A673 (cell line): ENCODE measurements at regions not wholly inside any gene's neighbourhood (a gene's known extent, or its start where the extent isn't known, plus 50 kb on each side); places are given as distances from the start of the nearest gene placed in this dataset.

ENCODE experiments used
- BruUV-seq: library from RNA; stranded (reverse); fragments of 400-500 nt; replicated peaks from 2 replicates; lab custom pipeline; 2021; lab: Mats Ljungman, UMichigan
- CTCF ChIA-PET: fragments of 300-600 bp; sonication (Branson Sonifier 250); formaldehyde crosslinking; loops from one replicate; lab custom pipeline; 2022; ENCODE audit warnings: antibody characterized with exemption; lab: Charles Lee
- POLR2A ChIA-PET: fragments of 300-600 bp; sonication (Branson Sonifier 250); formaldehyde crosslinking; loops from one replicate; lab custom pipeline; 2022; ENCODE audit warnings: antibody characterized with exemption; ENCODE audit not compliant: low non-redundant PET; lab: Charles Lee
- DNase-seq: peaks from one replicate; pipeline ENCODE4 v3.0.0-alpha.2; 2015; ENCODE audit warnings: low spot score
- H3K27ac ChIP-seq: fragments of 200-600 bp; sonication (generic); 2 replicates; pipeline ENCODE4 v1.5.1; 2016; ENCODE audit warnings: mixed run types, low read depth, mild to moderate bottlenecking, mixed read lengths, antibody characterized with exemption, low read length; ENCODE audit not compliant: poor library complexity, severe bottlenecking
- H3K27me3 ChIP-seq: fragments of 200-600 bp; sonication (generic); replicated peaks from 2 replicates; pipeline ENCODE4 v1.6.1; 2017; ENCODE audit warnings: mixed run types, low read depth, mild to moderate bottlenecking, mixed read lengths, antibody characterized with exemption, low read length; ENCODE audit not compliant: insufficient read depth, poor library complexity
- H3K36me3 ChIP-seq: fragments of 200-600 bp; sonication (generic); 2 replicates; pipeline ENCODE4 v1.6.1; 2016; ENCODE audit warnings: mixed run types, mild to moderate bottlenecking, mixed read lengths, antibody characterized with exemption, low read length; ENCODE audit not compliant: insufficient read depth, poor library complexity, severe bottlenecking
- H3K4me1 ChIP-seq: fragments of 200-600 bp; sonication (generic); 2 replicates; pipeline ENCODE4 v1.6.1; 2017; ENCODE audit warnings: mixed run types, mild to moderate bottlenecking, mixed read lengths, antibody characterized with exemption, low read length; ENCODE audit not compliant: insufficient read depth, poor library complexity, severe bottlenecking
- H3K4me3 ChIP-seq: fragments of 200-600 bp; sonication (generic); 2 replicates; pipeline ENCODE4 v1.5.1; 2016; ENCODE audit warnings: low read depth, mixed run types, mild to moderate bottlenecking, mixed read lengths, low read length; ENCODE audit not compliant: poor library complexity, severe bottlenecking
- H3K9me3 ChIP-seq: fragments of 200-600 bp; sonication (generic); 2 replicates; pipeline ENCODE4 v1.6.1; 2016; ENCODE audit warnings: mixed run types, low read depth, mild to moderate bottlenecking, mixed read lengths, antibody characterized with exemption, low read length; ENCODE audit not compliant: poor library complexity, severe bottlenecking
- CTCF ChIP-seq: fragments of 300-800, 200-600 bp; sonication (generic); conservative IDR thresholded peaks from 2 replicates; pipeline ENCODE4 v1.5.1; 2017; ENCODE audit warnings: low read depth, mild to moderate bottlenecking, antibody characterized with exemption, low read length, moderate library complexity, mixed read lengths
- EZH2 ChIP-seq: fragments of 200-600 bp; sonication (generic); IDR thresholded peaks from 2 replicates; pipeline ENCODE4 v1.6.1; 2017; ENCODE audit warnings: borderline replicate concordance, low read depth, mild to moderate bottlenecking, mixed read lengths, antibody characterized with exemption, low read length; ENCODE audit not compliant: poor library complexity, severe bottlenecking
- intact Hi-C: fragments of 100-400 bp; cut with micrococcal nuclease; formaldehyde crosslinking; loops from one replicate; pipeline ENCODE4 v1.10.0; 2022; ENCODE audit not compliant: unreplicated experiment

GRCh38 chr7:46781901-46782439 lies 799.9 kb downstream of the TNS3 start:
- intact Hi-C loops, result no loop called here
- ChIA-PET POLR2A (no interaction called here), CTCF (no interaction called here)
- Histone ChIP-seq H3K4me3 (no peak overlapping the region), H3K36me3 (no peaks in the 10 kb centered on the region), H3K9me3 (no peaks in the 10 kb centered on the region), H3K27me3 (no peaks in the 10 kb centered on the region), H3K4me1 (no peaks in the 10 kb centered on the region), H3K27ac (no peak overlapping the region)
- BruUV-seq, result no TSS peak
- no peak for DNase-seq
- TF ChIP-seq EZH2 (no peak), CTCF (no peak)

GRCh38 chr7:46776790-46777189 lies 805.1 kb downstream of the TNS3 start:
- no peak overlapping the region for H3K4me3 ChIP-seq
- CTCF ChIA-PET, result no interaction called here
- H3K9me3 ChIP-seq, result no peaks in the 10 kb centered on the region
- intact Hi-C loops, result loop anchor here (2.0 to 5.0 kb wide), 3 partner anchors 156 to 854 kb away; partner anchors contain the start of gene IGFBP3
- TF ChIP-seq CTCF (peak; percentile 69), EZH2 (no peak)
- no peak overlapping the region for H3K27ac ChIP-seq
- H3K36me3 ChIP-seq, result no peaks in the 10 kb centered on the region
- H3K4me1 ChIP-seq, result no peaks in the 10 kb centered on the region
- BruUV-seq, result no TSS peak
- POLR2A ChIA-PET, result no interaction called here
- H3K27me3 ChIP-seq, result no peaks in the 10 kb centered on the region
- peak; percentile 66 for DNase-seq

- CTCF ChIA-PET, result no interaction called here
- H3K27ac ChIP-seq, result no peak overlapping the region
Observed at GRCh38 chr7:46775776-46776175, 806.1 kb downstream of the TNS3 start.

More at GRCh38 chr7:46775776-46776175, 806.1 kb downstream of the TNS3 start:
- BruUV-seq, result no TSS peak
- Histone ChIP-seq H3K4me1 (no peaks in the 10 kb centered on the region), H3K4me3 (no peak overlapping the region), H3K36me3 (no peaks in the 10 kb centered on the region), H3K9me3 (no peaks in the 10 kb centered on the region), H3K27me3 (no peaks in the 10 kb centered on the region)
- POLR2A ChIA-PET, result no interaction called here
- DNase-seq, result no peak
- TF ChIP-seq EZH2 (no peak), CTCF (no peak)
- intact Hi-C loops, result loop anchor here (2.0 to 5.0 kb wide), 3 partner anchors 157 to 853 kb away; partner anchors contain the start of gene IGFBP3
